Naive thymus-derived CD4-positive, alpha-beta T cell (primary cell): ENCODE measurements at regions not wholly inside any gene's neighbourhood (a gene's known extent, or its start where the extent isn't known, plus 50 kb on each side); places are given as distances from the start of the nearest gene placed in this dataset.

Experiments used
- ATAC-seq: fragments of 150-1000 bp; cut with Tn5 transposase; 2 replicates; pipeline ENCODE4 v1.10.0; 2021; ENCODE audit warnings: mild to moderate bottlenecking, moderate library complexity
- CTCF ChIA-PET: fragments of 350-600 bp; sonication (Branson Sonifier 250); formaldehyde crosslinking; loops from one replicate; lab custom pipeline; 2021; ENCODE audit warnings: antibody characterized with exemption; lab: Charles Lee
- POLR2A ChIA-PET: fragments of 350-600 bp; sonication (Branson Sonifier 250); formaldehyde crosslinking; loops from one replicate; lab custom pipeline; 2021; ENCODE audit warnings: antibody characterized with exemption, inconsistent platforms; lab: Charles Lee
- DNase-seq, 9 donors: peaks; one replicate each; pipeline versions ENCODE4 v3.0.0 to v3.0.0-alpha.2; 2020 to 2022; ENCODE audit warnings: mixed read lengths in 1 of 9
- H3K27ac ChIP-seq: one replicate; pipeline ENCODE4 v1.7.0; 2013; ENCODE audit warnings: mild to moderate bottlenecking, low read depth, low read length, moderate library complexity
- H3K27me3 ChIP-seq, 2 donors: one replicate each; pipeline ENCODE4 v1.7.0; 2013; ENCODE audit warnings: low read length in 2 of 2, mild to moderate bottlenecking in 2 of 2, moderate library complexity in 2 of 2; ENCODE audit not compliant: control insufficient read depth in 2 of 2, insufficient read depth in 2 of 2
- H3K36me3 ChIP-seq, 3 experiments: 1 replicate in 2 of 3; 2 replicates in 1 of 3; pipeline ENCODE4 v1.7.0; 2013; ENCODE audit warnings: low read length in 3 of 3, mild to moderate bottlenecking in 3 of 3, moderate library complexity in 1 of 3; ENCODE audit not compliant: insufficient read depth in 3 of 3, control insufficient read depth in 2 of 3
- H3K4me1 ChIP-seq, 2 donors: one replicate each; pipeline ENCODE4 v1.7.0; 2013; ENCODE audit warnings: low read length in 2 of 2, mild to moderate bottlenecking in 2 of 2, moderate library complexity in 1 of 2; ENCODE audit not compliant: control insufficient read depth in 2 of 2, insufficient read depth in 2 of 2
- H3K4me3 ChIP-seq: 2 replicates; pipeline ENCODE4 v1.7.0; 2013; ENCODE audit warnings: mild to moderate bottlenecking, low read length
- H3K9me3 ChIP-seq, 3 experiments: 1 replicate in 2 of 3; 2 replicates in 1 of 3; pipeline ENCODE4 v1.7.0; 2013; ENCODE audit warnings: low read length in 3 of 3; ENCODE audit not compliant: control insufficient read depth in 2 of 3
- H3K27ac Mint-ChIP-seq, 9 donors: one replicate each; pipeline ENCODE4 v1.8.0; 2020 to 2022; ENCODE audit warnings: mixed read lengths in 9 of 9, mild to moderate bottlenecking in 8 of 9, moderate library complexity in 5 of 9, inconsistent platforms in 2 of 9
- H3K27me3 Mint-ChIP-seq, 5 donors: one replicate each; pipeline ENCODE4 v1.8.0; 2021 to 2022; ENCODE audit warnings: mixed read lengths in 5 of 5, mild to moderate bottlenecking in 1 of 5
- H3K36me3 Mint-ChIP-seq, 5 donors: one replicate each; pipeline ENCODE4 v1.8.0; 2020 to 2022; ENCODE audit warnings: mixed read lengths in 5 of 5, mild to moderate bottlenecking in 3 of 5, inconsistent platforms in 1 of 5
- H3K4me1 Mint-ChIP-seq, 7 donors: one replicate each; pipeline ENCODE4 v1.8.0; 2020 to 2022; ENCODE audit warnings: mixed read lengths in 7 of 7, mild to moderate bottlenecking in 3 of 7, inconsistent platforms in 1 of 7
- H3K4me3 Mint-ChIP-seq, 10 donors: one replicate each; pipeline ENCODE4 v1.8.0; 2020 to 2022; ENCODE audit warnings: mild to moderate bottlenecking in 10 of 10, mixed read lengths in 10 of 10, moderate library complexity in 6 of 10, inconsistent platforms in 2 of 10
- H3K9me3 Mint-ChIP-seq, 11 donors: one replicate each; pipeline ENCODE4 v1.8.0; 2020 to 2022; ENCODE audit warnings: mixed read lengths in 11 of 11, mild to moderate bottlenecking in 4 of 11, inconsistent platforms in 1 of 11, moderate library complexity in 1 of 11
- intact Hi-C, 2 donors: fragments of 100-400 bp; cut with micrococcal nuclease; formaldehyde crosslinking; loops; one replicate each; pipeline ENCODE4 v1.15.1; 2023

DNA sequence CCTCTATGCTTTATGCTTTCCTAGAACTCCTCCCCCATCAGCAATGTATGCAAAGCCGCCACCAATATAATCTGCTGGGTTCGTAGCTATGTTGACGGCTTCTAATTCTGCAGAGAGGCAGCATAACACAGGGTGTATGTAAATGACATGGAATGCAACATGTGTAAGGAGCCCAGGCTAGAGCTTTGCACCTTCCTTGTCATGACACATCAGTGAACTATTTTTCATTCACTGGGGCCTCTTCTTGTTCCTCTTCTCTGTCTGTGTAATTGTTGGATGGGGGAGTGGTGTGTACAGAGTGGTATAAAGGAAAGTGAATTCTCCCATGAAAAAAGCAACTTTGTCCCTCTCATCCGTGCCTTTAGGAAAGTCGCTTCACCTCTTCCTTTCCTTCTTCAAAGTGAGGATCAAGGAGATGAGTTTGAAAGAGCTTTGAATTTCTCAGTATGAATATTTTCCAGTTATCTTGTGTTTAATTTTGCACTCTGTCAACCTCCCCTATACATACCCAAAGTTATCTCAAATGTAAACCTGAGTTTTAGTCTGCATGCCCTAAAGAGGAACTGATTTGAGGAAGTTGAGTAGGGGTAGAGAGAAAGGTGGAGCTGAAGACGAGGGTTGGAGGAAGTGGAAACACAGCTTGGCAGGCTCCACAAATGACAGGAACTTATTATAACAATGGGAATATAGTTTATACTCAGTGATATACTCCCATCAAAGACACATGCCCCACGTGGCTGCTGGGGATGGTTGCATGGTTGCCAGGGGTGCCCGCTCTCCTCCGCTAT, 74.9 kb upstream of the ARL4C start:
- intact Hi-C loops: no loop called here
- Histone ChIP-seq H3K27me3 (no peaks in the 10 kb centered on the region), H3K4me3 (no peak overlapping the region), H3K4me1 (no peaks in the 10 kb centered on the region), H3K36me3 (no peaks in the 10 kb centered on the region), H3K27ac (no peak overlapping the region), H3K9me3 (no peaks in the 10 kb centered on the region)
- H3K27me3 Mint-ChIP-seq: peaks cover 30 to 54% (median 42%) of the 10 kb centered on the region in 5 donors
- ATAC-seq: peak; percentile 64
- ChIA-PET CTCF (interaction anchor here (1.1 kb wide), 1 partner anchor 18 kb away, joined by 3 read pairs; no protein-coding TSS in a partner anchor), POLR2A (no interaction called here)
- H3K9me3 Mint-ChIP-seq: no peaks in the 10 kb centered on the region
- H3K4me1 Mint-ChIP-seq: no peaks in the 10 kb centered on the region
- H3K27ac Mint-ChIP-seq: no peak overlapping the region
- no peak for DNase-seq
- H3K4me3 Mint-ChIP-seq: no peak overlapping the region
- no peaks in the 10 kb centered on the region for H3K36me3 Mint-ChIP-seq

DNA sequence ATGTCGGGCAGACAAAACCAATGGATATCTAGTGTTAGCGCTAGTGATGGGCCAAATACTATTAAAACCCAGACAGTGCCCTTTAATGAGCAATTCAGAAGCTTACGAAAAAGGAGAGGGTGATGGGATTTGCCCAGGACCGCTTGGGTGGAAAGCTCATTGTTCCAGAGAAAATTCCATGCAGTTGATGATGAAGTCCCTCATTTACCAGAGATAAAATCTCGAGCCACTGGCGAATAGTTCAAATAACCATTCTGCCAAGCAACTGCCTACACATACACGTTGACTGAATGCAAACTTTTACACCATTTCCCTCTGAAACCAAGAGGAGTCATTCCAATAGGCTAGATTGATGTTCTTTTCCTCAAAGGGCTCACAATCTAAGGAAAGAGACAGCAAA, 73.6 kb upstream of the ARL4C start:
- Mint-ChIP-seq H3K4me1 (no peaks in the 10 kb centered on the region), H3K36me3 (no peaks in the 10 kb centered on the region), H3K9me3 (no peaks in the 10 kb centered on the region), H3K4me3 (no peak overlapping the region), H3K27me3 (peaks cover 30 to 54% (median 42%) of the 10 kb centered on the region in 5 donors), H3K27ac (no peak overlapping the region)
- intact Hi-C loops: no loop called here
- Histone ChIP-seq H3K27me3 (no peaks in the 10 kb centered on the region), H3K27ac (no peak overlapping the region), H3K4me1 (no peaks in the 10 kb centered on the region), H3K4me3 (no peak overlapping the region), H3K36me3 (no peaks in the 10 kb centered on the region), H3K9me3 (no peaks in the 10 kb centered on the region)
- ATAC-seq: no peak
- ChIA-PET POLR2A (no interaction called here), CTCF (no interaction called here)
- DNase-seq: no peak

- no peaks in the 10 kb centered on the region for H3K36me3 Mint-ChIP-seq
- no peaks in the 10 kb centered on the region for H3K27me3 ChIP-seq
- ChIA-PET POLR2A (no interaction called here), CTCF (no interaction called here)
- no peak overlapping the region for H3K4me3 ChIP-seq
- intact Hi-C loops: no loop called here
- no peak overlapping the region for H3K4me3 Mint-ChIP-seq
- H3K27ac Mint-ChIP-seq: no peak overlapping the region
- no peaks in the 10 kb centered on the region for H3K9me3 ChIP-seq
- no peaks in the 10 kb centered on the region for H3K9me3 Mint-ChIP-seq
- no peaks in the 10 kb centered on the region for H3K4me1 Mint-ChIP-seq
- H3K36me3 ChIP-seq: no peaks in the 10 kb centered on the region
- ATAC-seq (no peak), DNase-seq (no peak)
- peaks cover 33 to 54% (median 42%) of the 10 kb centered on the region in 5 donors for H3K27me3 Mint-ChIP-seq
- no peaks in the 10 kb centered on the region for H3K4me1 ChIP-seq
- H3K27ac ChIP-seq: no peak overlapping the region
Observed at GRCh38 chr2:234569776-234570430, 73.0 kb upstream of the ARL4C start.

GRCh38 chr2:234566622-234567021, 69.7 kb upstream of the ARL4C start:
- no peaks in the 10 kb centered on the region for H3K4me1 ChIP-seq
- intact Hi-C loops: no loop called here
- H3K27me3 Mint-ChIP-seq: peaks cover 23 to 37% (median 26%) of the 10 kb centered on the region in 5 donors
- no peak overlapping the region for H3K27ac ChIP-seq
- no peak for DNase-seq
- POLR2A ChIA-PET: no interaction called here
- H3K4me3 ChIP-seq: no peak overlapping the region
- CTCF ChIA-PET: no interaction called here
- H3K4me1 Mint-ChIP-seq: no peaks in the 10 kb centered on the region
- H3K27ac Mint-ChIP-seq: no peak overlapping the region
- H3K36me3 ChIP-seq: no peaks in the 10 kb centered on the region
- H3K27me3 ChIP-seq: no peaks in the 10 kb centered on the region
- H3K9me3 Mint-ChIP-seq: peaks cover 0 to 7% (median 2%) of the 10 kb centered on the region in 11 donors
- ATAC-seq: no peak
- no peaks in the 10 kb centered on the region for H3K9me3 ChIP-seq
- H3K36me3 Mint-ChIP-seq: peaks cover 0 to 3% (median 0%) of the 10 kb centered on the region in 5 donors
- H3K4me3 Mint-ChIP-seq: no peak overlapping the region

DNA sequence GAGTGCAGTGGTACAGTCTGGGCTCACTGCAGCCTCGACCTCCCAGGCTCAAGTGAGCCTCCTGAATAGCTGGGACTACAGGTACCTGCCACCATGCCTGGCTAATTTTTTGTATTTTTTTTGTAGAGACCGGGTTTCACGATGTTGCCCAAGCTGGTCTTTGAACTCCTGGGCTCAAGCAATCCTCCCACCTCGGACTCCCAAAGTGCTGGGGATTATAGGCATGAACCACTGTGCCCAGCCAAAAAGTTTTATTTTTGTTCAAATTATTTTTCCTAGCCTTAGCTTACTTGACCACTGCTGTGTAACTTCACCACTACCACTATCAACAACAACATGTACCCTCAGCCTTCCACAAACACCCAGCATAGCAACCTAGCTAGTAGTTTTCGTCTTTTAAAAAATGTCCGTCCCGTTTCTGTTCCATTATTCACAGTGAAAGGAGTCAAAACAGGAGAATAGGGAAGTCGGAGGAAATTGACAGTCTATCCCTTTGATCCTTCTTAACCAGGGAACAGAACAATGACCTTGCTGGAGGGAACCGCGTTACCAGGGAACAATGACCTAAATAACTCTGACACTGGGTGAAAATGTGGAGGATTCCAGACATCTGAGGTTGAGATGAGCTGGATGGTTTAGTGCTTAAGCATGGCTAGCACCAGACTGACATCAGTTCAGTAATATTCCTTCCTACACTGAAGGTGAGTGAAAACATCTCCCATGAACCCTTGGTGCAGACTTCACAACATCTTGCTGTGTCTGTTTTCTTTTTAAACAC, 69.2 kb upstream of the ARL4C start:
- intact Hi-C loops: no loop called here
- no peak for ATAC-seq
- Mint-ChIP-seq H3K27ac (no peak overlapping the region), H3K4me1 (no peaks in the 10 kb centered on the region), H3K27me3 (peaks cover 23 to 31% (median 26%) of the 10 kb centered on the region in 5 donors), H3K4me3 (no peak overlapping the region), H3K36me3 (peaks cover 0 to 7% (median 0%) of the 10 kb centered on the region in 5 donors), H3K9me3 (peaks cover 0 to 13% (median 6%) of the 10 kb centered on the region in 11 donors)
- ChIA-PET POLR2A (no interaction called here), CTCF (no interaction called here)
- H3K27ac ChIP-seq: no peak overlapping the region
- no peak overlapping the region for H3K4me3 ChIP-seq
- H3K4me1 ChIP-seq: no peaks in the 10 kb centered on the region
- H3K9me3 ChIP-seq: no peaks in the 10 kb centered on the region
- H3K36me3 ChIP-seq: no peaks in the 10 kb centered on the region
- H3K27me3 ChIP-seq: no peaks in the 10 kb centered on the region
- no peak for DNase-seq

DNA sequence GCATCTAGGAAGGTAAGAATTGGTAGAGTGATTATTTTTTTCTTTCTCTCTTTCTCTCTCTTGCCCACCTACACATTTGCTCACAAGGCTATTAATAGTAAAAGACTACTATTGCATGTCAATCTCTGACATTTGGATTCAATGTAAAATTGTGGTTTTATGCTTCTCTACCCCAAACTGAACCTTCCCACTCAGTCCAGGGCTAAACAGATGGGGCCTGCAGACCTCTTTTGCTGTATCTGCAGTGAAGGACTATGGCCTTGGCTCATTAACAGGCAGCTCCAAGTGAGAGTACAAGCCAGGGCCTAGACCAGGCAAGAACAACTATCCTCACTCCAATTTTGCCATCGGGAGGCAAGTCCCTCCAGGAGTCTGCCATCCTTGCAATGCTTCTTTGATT, 68.3 kb upstream of the ARL4C start:
- H3K4me3 Mint-ChIP-seq: no peak overlapping the region
- no peak for DNase-seq
- H3K27ac ChIP-seq: no peak overlapping the region
- peaks cover 17 to 25% (median 23%) of the 10 kb centered on the region in 5 donors for H3K27me3 Mint-ChIP-seq
- no peaks in the 10 kb centered on the region for H3K36me3 ChIP-seq
- ChIA-PET POLR2A (no interaction called here), CTCF (no interaction called here)
- no peaks in the 10 kb centered on the region for H3K9me3 ChIP-seq
- H3K27ac Mint-ChIP-seq: no peak overlapping the region
- H3K4me1 Mint-ChIP-seq: no peaks in the 10 kb centered on the region
- H3K4me3 ChIP-seq: no peak overlapping the region
- peaks cover 0 to 20% (median 6%) of the 10 kb centered on the region in 11 donors for H3K9me3 Mint-ChIP-seq
- peaks cover 0 to 7% (median 0%) of the 10 kb centered on the region in 5 donors for H3K36me3 Mint-ChIP-seq
- no peak for ATAC-seq
- no peaks in the 10 kb centered on the region for H3K4me1 ChIP-seq
- intact Hi-C loops: no loop called here
- no peaks in the 10 kb centered on the region for H3K27me3 ChIP-seq
